ENCODE measurements at regions not wholly inside any gene's neighbourhood (a gene's known extent, or its start where the extent isn't known, plus 50 kb on each side); places are given as distances from the start of the nearest gene placed in this dataset.

DNA sequence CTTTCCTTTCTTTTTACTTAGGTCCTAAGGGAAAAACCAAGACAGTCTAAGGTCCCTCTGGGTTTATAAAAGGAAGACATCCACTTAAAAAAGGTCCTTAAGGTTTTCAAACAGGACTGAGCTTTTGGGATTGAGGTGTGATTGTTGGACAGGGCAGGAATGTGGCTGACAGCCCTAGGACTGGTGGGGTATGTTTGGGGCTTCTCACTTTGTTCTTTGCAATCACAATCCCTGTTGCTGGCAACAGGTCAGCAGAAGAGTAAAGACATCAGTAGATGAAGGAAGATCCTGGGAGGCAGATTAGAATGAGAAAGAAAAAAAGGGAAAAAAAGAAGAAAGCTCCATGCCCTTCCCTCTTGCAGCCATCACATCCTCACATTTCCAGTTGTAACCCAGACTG, 101.4 kb upstream of the TARS1 start:
- CTCF ChIA-PET = interaction anchor here (0.7 kb wide), 1 partner anchor 88 kb away, joined by 3 read pairs; no protein-coding TSS in a partner anchor
- DNase-seq (ENCODE audit: low spot score) = no peak
- POLR2A ChIA-PET (ENCODE audit: low non-redundant PET) = no interaction called here
- TF ChIP-seq, protein P1, sequence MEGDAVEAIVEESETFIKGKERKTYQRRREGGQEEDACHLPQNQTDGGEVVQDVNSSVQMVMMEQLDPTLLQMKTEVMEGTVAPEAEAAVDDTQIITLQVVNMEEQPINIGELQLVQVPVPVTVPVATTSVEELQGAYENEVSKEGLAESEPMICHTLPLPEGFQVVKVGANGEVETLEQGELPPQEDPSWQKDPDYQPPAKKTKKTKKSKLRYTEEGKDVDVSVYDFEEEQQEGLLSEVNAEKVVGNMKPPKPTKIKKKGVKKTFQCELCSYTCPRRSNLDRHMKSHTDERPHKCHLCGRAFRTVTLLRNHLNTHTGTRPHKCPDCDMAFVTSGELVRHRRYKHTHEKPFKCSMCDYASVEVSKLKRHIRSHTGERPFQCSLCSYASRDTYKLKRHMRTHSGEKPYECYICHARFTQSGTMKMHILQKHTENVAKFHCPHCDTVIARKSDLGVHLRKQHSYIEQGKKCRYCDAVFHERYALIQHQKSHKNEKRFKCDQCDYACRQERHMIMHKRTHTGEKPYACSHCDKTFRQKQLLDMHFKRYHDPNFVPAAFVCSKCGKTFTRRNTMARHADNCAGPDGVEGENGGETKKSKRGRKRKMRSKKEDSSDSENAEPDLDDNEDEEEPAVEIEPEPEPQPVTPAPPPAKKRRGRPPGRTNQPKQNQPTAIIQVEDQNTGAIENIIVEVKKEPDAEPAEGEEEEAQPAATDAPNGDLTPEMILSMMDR (conservative IDR thresholded peaks at IDR 0.05; ENCODE audit: low read depth) = no peak
- no peak overlapping the region for H3K27ac ChIP-seq

DNA sequence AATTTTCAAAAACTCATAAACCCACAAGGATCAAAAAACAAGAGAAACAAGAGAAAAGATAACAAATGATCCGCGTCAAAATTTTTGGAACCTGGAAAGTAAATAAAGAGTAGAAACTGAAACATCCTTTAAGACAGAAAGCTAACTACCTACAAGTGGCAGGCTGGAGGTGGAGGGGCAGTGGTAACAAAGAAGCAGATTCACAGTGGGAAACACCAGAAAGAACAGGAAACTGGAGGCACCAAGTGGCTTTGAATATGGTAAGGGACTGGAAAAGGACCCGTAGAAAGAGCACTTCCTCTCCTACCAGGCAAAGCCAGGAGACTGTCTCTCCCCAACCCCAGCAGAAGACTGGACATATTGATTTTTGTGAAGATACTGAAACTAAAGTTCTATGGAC, 100.6 kb upstream of the TARS1 start:
- H3K27ac ChIP-seq = no peak overlapping the region
- POLR2A ChIA-PET (ENCODE audit: low non-redundant PET) = no interaction called here
- TF ChIP-seq, protein P1 (conservative IDR thresholded peaks at IDR 0.05; ENCODE audit: low read depth) = no peak
- CTCF ChIA-PET = interaction anchor here (0.7 kb wide), 1 partner anchor 87 kb away, joined by 3 read pairs; no protein-coding TSS in a partner anchor
- no peak for DNase-seq (ENCODE audit: low spot score)

DNA sequence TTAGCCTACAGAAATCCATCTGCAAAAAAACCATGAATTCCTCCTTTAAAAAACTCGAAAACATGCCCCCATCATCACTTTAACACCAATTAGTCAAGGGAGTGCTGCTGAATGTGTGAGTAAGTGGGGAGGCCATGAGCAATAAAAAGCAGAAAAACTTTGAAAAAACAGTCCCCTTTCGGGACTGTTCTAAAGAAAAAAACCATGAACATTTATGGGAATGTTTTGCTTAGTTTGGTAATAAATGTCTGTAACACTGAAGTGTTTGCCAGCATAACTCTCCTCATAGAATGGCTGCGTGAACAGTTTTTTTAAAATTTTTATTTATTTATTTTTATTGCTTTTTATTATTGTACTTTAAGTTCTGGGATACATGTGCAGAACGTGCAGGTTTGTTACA, 99.4 kb upstream of the TARS1 start:
- CTCF ChIA-PET = no interaction called here
- no peak overlapping the region for H3K27ac ChIP-seq
- no peak for DNase-seq (ENCODE audit: low spot score)
- POLR2A ChIA-PET (ENCODE audit: low non-redundant PET) = no interaction called here
- TF ChIP-seq, protein P1 (conservative IDR thresholded peaks at IDR 0.05; ENCODE audit: low read depth) = no peak

DNA sequence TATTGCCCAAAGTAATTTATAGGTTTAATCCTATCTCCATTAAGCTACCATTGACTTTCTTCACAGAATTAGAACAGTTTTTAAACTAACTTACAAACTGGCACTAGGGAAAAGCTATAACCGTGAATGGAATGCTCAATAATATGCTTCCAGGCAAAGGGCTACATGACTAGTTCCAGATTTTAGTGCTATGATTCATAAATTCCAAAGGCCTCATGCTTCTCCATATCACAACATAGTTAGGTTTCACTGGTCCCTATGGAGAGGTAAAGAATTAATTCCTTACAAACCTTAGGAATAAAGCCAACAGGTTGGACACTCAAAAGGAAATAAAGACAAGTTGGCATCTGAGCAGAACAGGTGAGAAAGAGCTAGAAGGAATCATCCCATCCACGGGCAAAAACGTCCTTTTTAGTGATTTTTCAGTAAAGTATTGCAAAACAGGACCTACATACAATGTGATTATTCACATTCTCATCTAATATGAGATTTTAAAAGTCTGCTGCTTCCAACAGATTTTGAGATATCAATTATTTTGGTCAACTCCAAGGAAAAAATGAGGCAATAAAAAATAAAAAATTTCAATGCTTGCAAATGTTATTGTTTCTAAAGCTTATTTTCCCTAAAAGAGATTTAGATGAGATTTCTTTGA, 97.0 kb upstream of the TARS1 start:
- no peak overlapping the region for H3K27ac ChIP-seq
- POLR2A ChIA-PET (ENCODE audit: low non-redundant PET) = interaction anchor here (0.6 kb wide), 1 partner anchor 636 kb away, joined by 8 read pairs; no protein-coding TSS in a partner anchor
- TF ChIP-seq, protein P1 (conservative IDR thresholded peaks at IDR 0.05; ENCODE audit: low read depth) = no peak
- peak; percentile 92 for DNase-seq (ENCODE audit: low spot score)
- CTCF ChIA-PET = interaction anchor here (0.6 kb wide), 1 partner anchor 904 kb away, joined by 3 read pairs; no protein-coding TSS in a partner anchor

DNA sequence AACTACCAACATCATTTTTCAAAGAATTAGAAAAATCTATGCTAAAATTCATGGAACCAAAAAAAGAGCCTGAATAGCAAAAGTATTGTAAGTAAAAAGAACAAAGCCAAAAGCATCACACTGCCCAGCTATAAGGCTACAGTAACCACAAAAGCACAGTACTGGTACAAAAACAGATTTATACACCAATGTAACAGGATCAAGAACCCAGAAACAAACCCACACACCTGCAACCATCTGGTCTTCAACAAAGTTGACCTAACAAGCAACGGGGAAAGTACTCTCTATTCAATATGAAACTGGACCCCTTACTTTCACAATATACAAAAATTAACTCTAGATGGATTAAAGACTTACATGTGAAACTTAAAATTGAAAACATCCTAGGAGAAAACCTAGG, 94.2 kb upstream of the TARS1 start:
- no peak overlapping the region for H3K27ac ChIP-seq
- DNase-seq (ENCODE audit: low spot score) = no peak
- ChIA-PET CTCF (no interaction called here), POLR2A (ENCODE audit: low non-redundant PET) (no interaction called here)
- TF ChIP-seq, protein P1 (conservative IDR thresholded peaks at IDR 0.05; ENCODE audit: low read depth) = no peak

DNA sequence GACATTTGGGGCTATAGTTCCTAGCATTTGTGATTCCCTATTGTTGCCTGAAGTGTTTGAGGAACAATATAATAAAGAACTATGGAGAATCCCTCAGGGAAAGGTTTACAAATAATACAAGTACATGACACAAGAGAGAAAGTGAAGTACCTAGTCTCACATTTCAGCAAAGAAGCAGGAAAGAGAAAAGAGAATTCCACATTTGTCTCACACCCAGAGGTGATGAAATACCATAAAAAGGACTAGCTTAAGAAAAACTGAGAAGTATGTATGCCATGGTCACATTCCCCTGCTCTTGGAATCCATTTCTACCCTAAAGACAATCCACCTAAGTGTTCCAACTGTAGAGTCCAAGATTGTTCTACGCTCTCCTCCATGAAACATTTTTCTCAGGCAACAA, 79.0 kb upstream of the TARS1 start:
- POLR2A ChIA-PET (ENCODE audit: low non-redundant PET) = interaction anchor here (0.5 kb wide), 1 partner anchor 1207 kb away, joined by 5 read pairs; no protein-coding TSS in a partner anchor
- H3K27ac ChIP-seq = no peak overlapping the region
- no peak for DNase-seq (ENCODE audit: low spot score)
- TF ChIP-seq, protein P1 (conservative IDR thresholded peaks at IDR 0.05; ENCODE audit: low read depth) = no peak
- CTCF ChIA-PET = interaction anchor here (1.0 kb wide), 1 partner anchor 10 kb away, joined by 3 read pairs; no protein-coding TSS in a partner anchor

All from RWPE1 (cell line).